Spleen (tissue), 7 donors: ENCODE measurements at regions not wholly inside any gene's neighbourhood (a gene's known extent, or its start where the extent isn't known, plus 50 kb on each side); places are given as distances from the start of the nearest gene placed in this dataset.

ENCODE experiments used
- POLR2A ChIP-seq, 3 donors: fragments of 450-650 bp; IDR thresholded peaks; one replicate each; pipeline ENCODE4 v1.5.1; 2017; ENCODE audit warnings: antibody characterized with exemption in 3 of 3, mild to moderate bottlenecking in 1 of 3
- POLR2AphosphoS5 ChIP-seq, 3 donors: sonication (generic); formaldehyde crosslinking; IDR thresholded peaks; one replicate each; pipeline ENCODE4 v1.5.1; 2017; ENCODE audit warnings: antibody characterized with exemption in 3 of 3
- TF ChIP-seq, protein P1 (sequence below), 11 experiments: fragments of 200-600 bp in 7 of 11; fragments of 450-650 bp in 4 of 11; sonication (generic) in 4 of 11; IDR thresholded peaks in 8 of 11; conservative IDR thresholded peaks in 3 of 11; 1 replicate in 7 of 11; 2 replicates in 4 of 11; pipeline versions ENCODE4 v1.4.0 to v1.8.0; 2016 to 2021; ENCODE audit warnings: antibody characterized with exemption in 11 of 11, inconsistent platforms in 4 of 11, mild to moderate bottlenecking in 1 of 11
- donor health status: DM: no; HTN: no; CAD: no; lungs with moderate emphysema.
- donor health status: DM: no; HTN: no; CAD: no.
- donor health status: DM: no; HTN: no; CAD: no.

DNA sequence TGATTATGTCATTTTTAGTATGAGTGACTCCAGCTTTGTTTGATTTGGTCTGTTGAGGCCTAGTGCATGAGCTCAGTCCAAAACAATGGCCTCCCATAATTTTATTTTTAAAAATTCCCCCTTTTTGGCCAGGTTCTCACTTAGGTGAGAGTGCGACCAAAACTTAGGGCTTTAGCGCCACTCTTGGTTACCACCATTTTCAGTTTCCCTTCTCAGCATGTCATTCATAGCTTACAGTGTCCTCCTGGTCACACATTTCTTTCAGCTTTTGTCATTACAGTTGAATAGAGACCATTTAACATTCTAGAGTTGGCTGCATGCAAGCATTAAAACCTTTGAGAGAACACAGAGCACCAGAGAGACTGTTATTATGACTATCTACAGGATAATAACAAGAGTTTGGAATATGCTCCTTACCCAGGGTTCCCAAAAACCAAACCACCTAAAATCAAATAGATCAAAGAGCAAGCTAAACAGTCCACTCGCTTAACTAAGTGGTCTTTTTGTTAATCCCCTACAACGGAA, 85.4 kb downstream of the TLR5 start:
- TF ChIP-seq POLR2A (IDR thresholded peaks at IDR 0.05) (no peak), POLR2AphosphoS5 (IDR thresholded peaks at IDR 0.05) (no peak)
- TF ChIP-seq, protein P1, sequence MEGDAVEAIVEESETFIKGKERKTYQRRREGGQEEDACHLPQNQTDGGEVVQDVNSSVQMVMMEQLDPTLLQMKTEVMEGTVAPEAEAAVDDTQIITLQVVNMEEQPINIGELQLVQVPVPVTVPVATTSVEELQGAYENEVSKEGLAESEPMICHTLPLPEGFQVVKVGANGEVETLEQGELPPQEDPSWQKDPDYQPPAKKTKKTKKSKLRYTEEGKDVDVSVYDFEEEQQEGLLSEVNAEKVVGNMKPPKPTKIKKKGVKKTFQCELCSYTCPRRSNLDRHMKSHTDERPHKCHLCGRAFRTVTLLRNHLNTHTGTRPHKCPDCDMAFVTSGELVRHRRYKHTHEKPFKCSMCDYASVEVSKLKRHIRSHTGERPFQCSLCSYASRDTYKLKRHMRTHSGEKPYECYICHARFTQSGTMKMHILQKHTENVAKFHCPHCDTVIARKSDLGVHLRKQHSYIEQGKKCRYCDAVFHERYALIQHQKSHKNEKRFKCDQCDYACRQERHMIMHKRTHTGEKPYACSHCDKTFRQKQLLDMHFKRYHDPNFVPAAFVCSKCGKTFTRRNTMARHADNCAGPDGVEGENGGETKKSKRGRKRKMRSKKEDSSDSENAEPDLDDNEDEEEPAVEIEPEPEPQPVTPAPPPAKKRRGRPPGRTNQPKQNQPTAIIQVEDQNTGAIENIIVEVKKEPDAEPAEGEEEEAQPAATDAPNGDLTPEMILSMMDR (IDR thresholded peaks at IDR 0.05 in 8 of 11, conservative IDR thresholded peaks at IDR 0.05 in 3 of 11): no peak
